HUDEP-2 (cell line): ENCODE measurements at regions not wholly inside any gene's neighbourhood (a gene's known extent, or its start where the extent isn't known, plus 50 kb on each side); places are given as distances from the start of the nearest gene placed in this dataset.
"Not testable (repeated sequence)": the region's sequence is repeated elsewhere in the genome, so short reads cannot be mapped to it uniquely, and the experiment has no call there.

Source experiments
- DNase-seq, 76 experiments: peaks; one replicate each; lab custom pipeline; 2025; ENCODE audit not compliant: unreplicated experiment in 76 of 76; lab: John Stamatoyannopoulos, UW

GRCh38 chr3:20751296-20751695 lies 565.3 kb upstream of the SGO1 start:
- no peak for DNase-seq

- no peak for DNase-seq
Measured at GRCh38 chr3:20747741-20748140, 561.7 kb upstream of the SGO1 start.

- no peak for DNase-seq
Measured at GRCh38 chr3:20743553-20744321, 557.7 kb upstream of the SGO1 start.

GRCh38 chr3:20742903-20743552 lies 557.0 kb upstream of the SGO1 start:
- DNase-seq, result no peak

- DNase-seq, result no peak
Measured at GRCh38 chr3:20741381-20741780, 555.4 kb upstream of the SGO1 start.

GRCh38 chr3:20739814-20740213 lies 553.8 kb upstream of the SGO1 start:
- DNase-seq, result peak in 1 of 76 experiments; percentile 1

GRCh38 chr3:20736287-20736852 lies 550.4 kb upstream of the SGO1 start:
- DNase-seq, result no peak

GRCh38 chr3:20729185-20729584 lies 543.2 kb upstream of the SGO1 start:
- no peak for DNase-seq

- no peak for DNase-seq
Measured at GRCh38 chr3:20726786-20727185, 540.8 kb upstream of the SGO1 start.

- no peak for DNase-seq
Measured at GRCh38 chr3:20724241-20724640, 538.2 kb upstream of the SGO1 start.

- DNase-seq, result not testable (repeated sequence)
Measured at GRCh38 chr3:20716425-20716824, 530.4 kb upstream of the SGO1 start.

- DNase-seq, result no peak
Measured at GRCh38 chr3:20701641-20702040, 515.6 kb upstream of the SGO1 start.

GRCh38 chr3:20700714-20701113 lies 514.7 kb upstream of the SGO1 start:
- DNase-seq, result peak in 1 of 76 experiments; percentile 3

- DNase-seq, result no peak
Measured at GRCh38 chr3:20698896-20699295, 512.9 kb upstream of the SGO1 start.

- DNase-seq, result no peak
Measured at GRCh38 chr3:20696388-20697150, 510.6 kb upstream of the SGO1 start.

- DNase-seq, result no peak
Measured at GRCh38 chr3:20692675-20693074, 506.7 kb upstream of the SGO1 start.

- no peak for DNase-seq
Measured at GRCh38 chr3:20683910-20684309, 497.9 kb upstream of the SGO1 start.

GRCh38 chr3:20682573-20682972 lies 496.6 kb upstream of the SGO1 start:
- no peak for DNase-seq

- DNase-seq, result no peak
Measured at GRCh38 chr3:20680990-20681628, 495.1 kb upstream of the SGO1 start.

- no peak for DNase-seq
Measured at GRCh38 chr3:20673866-20674265, 487.9 kb upstream of the SGO1 start.

- DNase-seq, result no peak
Measured at GRCh38 chr3:20669675-20670074, 483.7 kb upstream of the SGO1 start.
